GM18502 (cell line): ENCODE measurements at regions not wholly inside any gene's neighbourhood (a gene's known extent, or its start where the extent isn't known, plus 50 kb on each side); places are given as distances from the start of the nearest gene placed in this dataset.
A peak's percentile ranks its signal among the peaks of the same experiment; 100 is the strongest.
"Not testable (repeated sequence)": the region's sequence is repeated elsewhere in the genome, so short reads cannot be mapped to it uniquely, and the experiment has no call there.

Experiments used
- ATAC-seq: cut with Tn5 transposase; IDR thresholded peaks from one replicate; pipeline ENCODE4 v1.9.1; 2021; ENCODE audit warnings: mild to moderate bottlenecking; ENCODE audit not compliant: unreplicated experiment, poor library complexity

GRCh38 chr7:112540839-112541577 lies 60.2 kb downstream of the LSMEM1 start:
- ATAC-seq: no peak

DNA sequence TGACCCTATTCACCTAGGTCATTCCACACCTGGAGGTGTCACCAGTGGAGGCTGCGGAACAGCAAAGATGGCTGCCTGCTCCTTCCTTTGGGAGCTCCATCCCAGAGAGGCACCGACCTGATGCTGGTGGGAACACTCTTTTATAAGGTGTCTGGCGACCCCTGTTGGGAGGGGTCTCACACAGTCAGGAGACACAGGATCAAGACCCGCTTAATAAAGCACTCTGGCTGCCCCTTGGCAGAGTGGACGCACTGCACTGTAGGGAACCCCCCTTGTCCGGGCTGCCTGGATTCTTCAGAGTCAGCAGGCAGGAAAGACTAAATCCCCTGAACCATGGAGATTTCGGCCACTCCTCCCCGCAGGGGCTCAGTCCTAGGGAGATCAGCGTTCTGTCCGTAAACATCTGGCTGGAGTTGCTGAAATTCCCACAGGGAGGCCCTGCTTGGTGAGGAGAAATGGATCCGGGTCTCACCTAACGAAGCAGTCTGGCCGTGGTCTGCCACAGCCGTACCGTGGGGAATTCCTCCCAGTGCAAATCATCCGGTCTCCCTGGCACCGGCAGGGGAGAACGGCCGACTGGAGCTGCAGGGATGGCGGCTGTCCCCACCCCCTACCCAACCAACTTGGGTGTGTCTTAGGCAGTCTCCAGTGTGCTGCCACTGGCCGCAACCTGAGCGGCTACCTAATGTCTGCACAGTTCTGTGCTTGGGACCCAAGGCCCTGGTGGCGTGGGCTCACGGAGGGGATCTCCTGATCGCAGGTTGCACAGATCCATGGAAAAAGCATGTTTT lies 66.1 kb downstream of the LSMEM1 start:
- no peak for ATAC-seq

- no peak for ATAC-seq
Measured at GRCh38 chr7:112547916-112548315, 67.1 kb downstream of the LSMEM1 start.

DNA sequence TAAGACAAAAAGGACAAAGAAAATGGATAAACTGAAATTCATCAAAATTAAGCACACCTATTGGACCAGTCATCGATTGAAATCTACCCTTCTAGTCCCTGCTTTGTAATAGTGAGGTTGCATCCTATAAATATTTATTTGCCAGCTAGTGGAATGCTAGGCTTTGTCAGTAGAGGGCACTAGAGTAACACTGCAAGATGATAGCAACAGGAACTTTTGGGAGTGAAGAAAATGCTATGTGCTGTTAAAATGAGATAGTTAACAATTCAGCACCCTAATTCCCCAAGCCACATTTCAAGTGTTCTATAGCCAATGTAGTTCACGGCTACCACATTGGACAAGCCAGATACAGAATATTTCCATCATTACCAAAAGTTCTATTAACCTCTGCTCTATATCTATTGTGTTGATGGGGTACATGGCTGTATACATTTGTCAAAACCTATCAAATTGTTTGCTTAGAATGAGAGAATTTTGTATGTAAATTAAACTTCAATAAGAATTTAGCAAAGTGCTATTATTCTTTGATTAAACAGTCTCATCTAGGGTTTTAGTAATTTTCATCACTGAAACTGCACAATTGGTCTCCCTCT lies 69.8 kb downstream of the LSMEM1 start:
- peak; percentile 94 for ATAC-seq

DNA sequence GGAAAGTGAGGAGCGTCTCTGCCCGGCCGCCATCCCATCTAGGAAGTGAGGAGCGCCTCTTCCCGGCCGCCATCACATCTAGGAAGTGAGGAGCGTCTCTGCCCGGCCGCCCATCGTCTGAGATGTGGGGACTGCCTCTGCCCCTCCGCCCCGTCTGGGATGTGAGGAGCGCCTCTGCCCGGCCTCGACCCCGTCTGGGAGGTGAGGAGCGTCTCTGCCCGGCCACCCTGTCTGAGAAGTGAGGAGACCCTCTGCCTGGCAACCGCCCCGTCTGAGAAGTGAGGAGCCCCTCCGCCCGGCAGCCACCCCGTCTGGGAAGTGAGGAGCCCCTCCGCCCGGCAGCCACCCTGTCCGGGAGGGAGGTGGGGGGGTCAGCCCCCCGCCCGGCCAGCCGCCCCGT lies 70.7 kb downstream of the LSMEM1 start:
- not testable (repeated sequence) for ATAC-seq

- ATAC-seq: no peak
Measured at GRCh38 chr7:112554591-112554990, 73.8 kb downstream of the LSMEM1 start.

- ATAC-seq: peak; percentile 95
Measured at GRCh38 chr7:112556633-112557032, 75.8 kb downstream of the LSMEM1 start.

DNA sequence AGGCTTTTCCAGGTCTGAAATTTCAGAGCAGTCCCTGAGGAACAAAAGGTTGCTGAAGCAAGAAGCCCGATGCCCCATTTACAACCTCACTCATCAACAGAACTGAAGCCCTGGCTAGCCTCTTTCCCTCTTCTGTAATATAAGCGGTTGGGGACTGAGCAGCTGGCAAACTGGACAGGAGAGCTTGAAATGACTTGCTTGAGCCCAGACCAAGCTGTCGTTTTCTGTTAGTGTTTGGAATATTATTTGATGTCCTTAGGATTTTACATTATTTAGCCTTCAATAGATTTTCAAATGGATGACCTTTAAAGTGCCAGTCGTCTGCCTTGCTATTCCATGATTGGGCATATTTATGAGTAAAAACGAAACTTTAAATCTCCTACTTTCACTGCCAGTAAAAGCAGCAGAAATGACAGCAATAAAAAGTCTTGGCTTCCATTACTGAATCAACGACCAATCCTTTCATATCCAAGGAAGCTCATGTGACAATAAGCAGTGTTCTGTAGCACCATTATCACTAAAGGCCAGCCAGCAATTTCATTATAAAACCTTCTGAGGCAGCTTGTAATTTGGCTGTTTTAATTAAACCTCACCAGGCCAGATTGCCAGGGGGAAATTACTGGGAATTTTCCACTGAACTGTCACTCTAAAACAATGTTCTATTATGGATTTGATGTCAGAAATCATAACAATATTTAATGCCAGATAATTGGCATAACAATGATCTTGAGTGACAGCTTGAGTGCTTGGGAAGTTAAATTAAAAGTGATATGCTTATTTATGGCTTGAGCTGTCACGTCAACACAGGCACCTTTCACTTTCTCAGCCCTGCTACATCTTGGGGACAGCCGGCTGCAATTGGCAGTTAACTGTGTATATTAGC lies 85.9 kb downstream of the LSMEM1 start:
- no peak for ATAC-seq

DNA sequence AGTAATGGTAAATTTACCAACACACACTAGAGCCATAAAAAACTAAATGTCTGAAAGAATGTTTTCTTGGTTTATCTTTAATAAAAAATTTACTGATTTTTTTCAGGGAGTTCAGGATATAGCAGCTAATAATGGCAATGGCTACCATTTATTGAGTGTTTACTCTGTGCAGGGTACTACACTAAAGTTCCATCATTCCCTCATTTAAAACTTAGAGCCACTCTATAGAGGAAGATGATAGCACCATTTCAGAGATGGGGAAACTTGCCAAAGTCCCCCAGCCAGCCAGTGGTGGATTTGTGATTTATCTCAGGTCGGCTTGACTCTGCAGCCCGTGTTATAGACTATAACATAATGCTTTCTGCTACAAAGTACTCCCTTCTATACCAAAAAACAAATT lies 86.6 kb downstream of the LSMEM1 start:
- no peak for ATAC-seq

DNA sequence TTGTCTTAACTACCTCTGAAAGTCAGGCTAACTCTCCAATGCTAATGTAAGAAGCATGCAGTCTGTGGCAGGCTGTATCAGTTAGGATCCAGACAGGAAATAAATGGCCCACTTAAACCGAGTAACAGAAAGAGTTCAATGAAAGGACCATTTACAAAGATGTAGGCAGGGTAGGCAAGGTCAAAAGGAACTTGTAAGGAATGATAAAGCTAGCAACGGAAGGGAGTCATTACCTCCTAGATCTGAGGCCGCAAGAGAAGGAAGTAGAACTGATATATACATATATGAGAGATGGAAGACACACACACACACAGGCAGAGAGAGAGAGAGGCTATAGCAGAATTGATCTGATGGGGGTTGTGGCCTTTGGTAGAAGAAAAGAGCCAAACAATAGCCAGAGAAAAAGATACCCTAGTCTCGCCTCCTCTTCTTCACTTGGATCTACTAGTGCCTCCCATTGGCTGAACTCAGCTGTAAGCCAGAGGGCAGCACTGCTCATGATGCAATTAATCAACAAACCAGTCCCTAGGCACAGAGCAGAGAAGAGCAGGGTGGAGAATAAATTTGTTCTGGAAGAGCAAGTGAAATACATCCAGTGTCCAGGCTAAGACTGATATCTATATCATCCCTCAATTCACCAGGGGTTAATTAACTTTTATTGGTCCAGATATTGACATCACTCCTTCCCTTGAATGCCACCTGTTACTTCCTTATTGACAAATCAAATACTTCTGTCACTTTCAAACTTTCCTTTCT lies 91.2 kb downstream of the LSMEM1 start:
- peak; percentile 63 for ATAC-seq

DNA sequence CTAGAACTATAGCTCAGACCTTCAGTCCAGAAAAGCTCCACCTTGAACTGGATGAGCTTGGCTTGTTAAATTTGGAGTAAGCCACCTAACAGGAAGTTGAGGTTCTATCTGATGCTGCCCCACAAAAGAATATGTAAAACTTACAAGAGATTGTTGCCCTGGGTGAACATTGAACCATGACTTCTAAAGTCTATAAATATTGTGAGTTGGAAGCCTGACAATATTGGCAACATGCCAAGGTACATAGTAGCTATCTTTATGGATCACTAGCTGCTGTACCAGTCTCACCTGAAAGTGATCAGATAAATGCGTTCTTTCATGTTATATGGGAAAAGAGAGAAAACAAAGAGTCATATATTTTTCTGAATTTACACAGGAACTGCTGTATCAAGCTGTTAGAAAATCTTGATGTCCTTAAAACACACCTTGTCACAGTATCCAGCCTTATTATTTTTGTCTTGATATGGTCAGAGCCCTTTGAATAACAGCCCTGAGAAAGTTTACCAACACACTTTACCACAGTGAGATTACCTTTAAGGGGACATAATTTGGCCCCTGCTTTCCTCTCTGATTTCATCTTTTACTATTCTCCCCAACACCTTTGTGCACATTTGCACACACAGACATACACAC lies 92.0 kb downstream of the LSMEM1 start:
- ATAC-seq: no peak

- ATAC-seq: no peak
Measured at GRCh38 chr7:112573302-112574039, 92.7 kb downstream of the LSMEM1 start.

- ATAC-seq: no peak
Measured at GRCh38 chr7:112575864-112576263, 95.1 kb downstream of the LSMEM1 start.

DNA sequence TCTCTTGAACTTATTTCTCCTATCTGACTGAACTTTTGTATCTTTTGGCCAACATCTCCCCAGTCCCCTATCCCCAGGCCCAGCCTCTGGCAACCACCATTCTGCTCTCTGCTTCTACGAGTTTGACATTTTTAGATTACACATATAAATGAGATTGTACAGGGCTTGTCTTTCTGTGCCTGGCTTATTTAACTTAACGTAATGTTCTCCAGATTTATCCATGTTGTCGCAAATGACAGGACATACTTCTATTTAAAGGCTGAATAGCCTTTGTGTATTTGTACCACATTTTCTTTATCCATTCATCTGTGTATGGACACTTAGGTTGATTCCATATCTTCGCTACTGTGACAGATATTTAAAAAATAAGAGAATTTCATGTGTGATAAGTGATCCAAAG lies 98.6 kb downstream of the LSMEM1 start:
- ATAC-seq: no peak

DNA sequence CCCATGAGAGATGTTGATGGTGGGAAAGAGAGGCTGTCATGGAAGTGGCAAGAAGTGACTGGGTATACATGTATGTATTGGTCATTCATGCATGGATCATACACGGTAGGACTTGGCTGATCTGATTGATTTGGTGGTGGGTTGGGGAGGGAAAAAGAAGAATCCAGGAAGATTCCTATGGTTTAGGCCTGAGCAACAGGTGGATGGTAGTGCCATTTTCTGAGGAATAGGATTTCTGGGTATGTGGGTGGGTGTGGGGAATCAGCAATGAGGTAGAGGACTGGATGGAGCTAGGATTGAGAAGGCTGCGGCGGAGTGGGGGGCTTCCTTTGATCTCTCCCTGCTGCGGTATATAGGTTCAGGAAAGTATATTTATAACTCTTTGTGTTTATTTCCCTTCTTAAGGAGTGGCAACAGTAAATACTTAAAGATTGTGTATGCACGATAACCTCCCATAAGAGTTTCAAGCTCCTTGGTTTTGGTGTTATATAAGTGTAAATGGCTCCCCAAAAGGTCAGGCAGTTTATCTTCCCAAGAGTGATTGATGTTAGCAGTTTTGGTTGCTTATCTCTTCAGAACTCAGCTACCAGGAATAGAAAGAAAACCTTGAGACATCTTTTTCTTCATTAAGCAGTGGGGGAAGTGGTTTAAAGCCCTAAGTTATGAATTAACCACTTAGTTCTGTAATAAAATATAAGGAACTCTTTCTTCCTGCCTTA lies 100.1 kb downstream of the LSMEM1 start:
- no peak for ATAC-seq

DNA sequence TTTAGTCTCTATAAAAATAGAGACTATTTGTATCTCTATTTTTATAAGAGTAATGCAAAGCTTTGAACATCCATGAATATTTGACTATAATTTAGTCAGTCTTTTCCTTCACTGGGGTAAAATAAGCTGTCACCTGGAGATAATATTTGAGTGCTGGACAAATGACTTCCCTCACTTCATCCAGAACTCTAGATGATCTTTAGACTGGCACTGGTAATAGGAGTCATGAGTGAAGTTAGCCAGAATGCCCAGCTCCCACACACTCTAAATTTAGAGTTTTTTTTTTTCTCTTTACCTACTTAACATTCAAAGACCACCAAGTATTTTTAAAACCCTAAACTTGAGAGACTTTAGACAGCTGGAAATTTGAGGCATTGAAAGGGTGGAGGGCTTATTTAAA lies 100.7 kb downstream of the LSMEM1 start:
- ATAC-seq: no peak

- ATAC-seq: no peak
Measured at GRCh38 chr7:112584290-112584689, 103.5 kb downstream of the LSMEM1 start.

GRCh38 chr7:112587504-112587903 lies 106.7 kb downstream of the LSMEM1 start:
- ATAC-seq: no peak
